Stimulated activated CD4-positive, alpha-beta T cell treated with anti-CD3 and anti-CD28 coated beads, TNF-alpha, amount 100 ng/mL, for 48 hours (primary cell): ENCODE measurements at regions not wholly inside any gene's neighbourhood (a gene's known extent, or its start where the extent isn't known, plus 50 kb on each side); places are given as distances from the start of the nearest gene placed in this dataset.

Source experiments
- DNase-seq, 3 donors: peaks; one replicate each; pipeline ENCODE4 v3.0.0-alpha.2; 2020; ENCODE audit warnings: low read depth in 3 of 3

GRCh38 chr18:71523483-71524435, 1020.4 kb downstream of the CBLN2 start:
- DNase-seq = no peak

- DNase-seq = no peak
Measured at GRCh38 chr18:71505526-71505925, 1038.6 kb downstream of the CBLN2 start.

GRCh38 chr18:71503222-71503621, 1040.9 kb downstream of the CBLN2 start:
- no peak for DNase-seq

- DNase-seq = no peak
Measured at GRCh38 chr18:71485611-71486010, 1058.5 kb downstream of the CBLN2 start.

- no peak for DNase-seq
Measured at GRCh38 chr18:71471963-71472725, 1072.0 kb downstream of the CBLN2 start.

GRCh38 chr18:71456206-71456605, 1087.9 kb downstream of the CBLN2 start:
- DNase-seq = no peak

- no peak for DNase-seq
Measured at GRCh38 chr18:71450257-71450656, 1093.9 kb downstream of the CBLN2 start.

GRCh38 chr18:71443706-71444480, 1100.2 kb downstream of the CBLN2 start:
- DNase-seq = no peak

GRCh38 chr18:71442731-71443141, 1101.4 kb downstream of the CBLN2 start:
- no peak for DNase-seq

- no peak for DNase-seq
Measured at GRCh38 chr18:71441156-71441555, 1103.0 kb downstream of the CBLN2 start.

GRCh38 chr18:71437511-71437910, 1106.6 kb downstream of the CBLN2 start:
- DNase-seq = no peak

GRCh38 chr18:71433373-71433772, 1110.8 kb downstream of the CBLN2 start:
- DNase-seq = no peak

- no peak for DNase-seq
Measured at GRCh38 chr18:71431689-71432088, 1112.5 kb downstream of the CBLN2 start.

- no peak for DNase-seq
Measured at GRCh38 chr18:71431171-71431570, 1113.0 kb downstream of the CBLN2 start.

- no peak for DNase-seq
Measured at GRCh38 chr18:71426441-71426840, 1117.7 kb downstream of the CBLN2 start.

GRCh38 chr18:71405169-71405809, 1116.4 kb downstream of the SOCS6 start:
- no peak for DNase-seq

- DNase-seq = no peak
Measured at GRCh38 chr18:71403501-71403900, 1114.7 kb downstream of the SOCS6 start.

- no peak for DNase-seq
Measured at GRCh38 chr18:71398531-71398930, 1109.7 kb downstream of the SOCS6 start.

- no peak for DNase-seq
Measured at GRCh38 chr18:71388148-71388547, 1099.3 kb downstream of the SOCS6 start.

GRCh38 chr18:71374294-71375000, 1085.6 kb downstream of the SOCS6 start:
- DNase-seq = no peak
